ENCODE measurements at regions not wholly inside any gene's neighbourhood (a gene's known extent, or its start where the extent isn't known, plus 50 kb on each side); places are given as distances from the start of the nearest gene placed in this dataset.

DNA sequence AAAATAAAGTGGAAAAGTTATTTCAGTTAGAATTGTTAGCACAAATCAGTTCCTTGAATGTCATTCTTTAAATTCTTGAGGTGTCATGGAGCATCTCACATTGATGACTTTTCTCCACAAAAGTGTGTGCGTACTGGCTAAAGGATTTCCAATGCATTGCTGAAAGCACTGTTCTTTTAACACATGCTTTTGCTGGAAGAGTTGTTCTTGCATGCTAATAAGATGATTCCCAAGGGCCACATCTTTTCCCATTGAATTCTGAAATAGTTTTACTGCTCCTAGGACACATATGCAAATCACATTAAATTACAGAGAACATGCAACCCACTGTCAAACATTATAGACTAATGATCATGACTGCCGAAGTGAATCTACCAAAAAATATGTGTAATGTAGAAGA lies 516.3 kb upstream of the CADM2 start:
- H3K9me3 ChIP-seq (ENCODE audit: control insufficient read depth, low read depth, low read length), result no peaks in the 10 kb centered on the region
- dilution Hi-C loops (cut with MboI; ENCODE audit: extremely low pct_ligation_motif_present, low sequenced_read_pairs), result no loop called here
- no peak for FAIRE-seq

DNA sequence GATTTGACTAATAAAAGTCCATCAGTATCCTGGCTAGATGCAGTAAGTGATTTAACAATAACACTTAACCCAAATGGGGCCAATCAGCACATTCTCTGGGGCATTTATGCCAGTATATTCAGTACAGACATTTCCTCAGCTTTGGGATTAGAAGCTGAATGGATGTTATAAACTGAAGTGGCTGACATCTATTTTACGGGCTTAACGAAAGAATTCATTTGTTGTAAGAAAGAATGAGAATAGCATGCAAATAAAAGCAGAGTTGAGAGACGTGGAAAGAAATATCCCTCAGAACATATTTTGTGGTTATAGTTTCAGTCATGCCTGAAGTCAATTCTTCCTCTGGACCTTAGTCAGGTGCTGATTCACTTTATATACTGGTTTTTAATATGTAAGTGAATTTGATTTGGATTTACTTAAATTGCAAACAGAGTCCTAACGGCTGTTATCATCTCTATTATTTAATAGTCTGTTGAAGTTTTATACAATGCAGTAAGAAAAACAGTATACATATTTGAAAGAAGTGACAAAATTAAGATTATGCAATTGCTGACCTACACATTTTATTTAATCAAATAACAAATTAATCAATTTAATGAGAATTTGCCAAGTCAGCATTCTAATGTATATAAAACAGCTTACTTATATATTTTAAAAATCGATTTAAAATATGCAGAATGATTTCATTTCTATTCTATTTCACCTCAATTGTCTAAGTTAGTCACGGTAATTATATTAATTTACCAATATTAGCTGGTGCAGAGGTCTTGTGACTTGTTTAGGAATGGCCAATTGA lies 513.9 kb upstream of the CADM2 start:
- Histone ChIP-seq H3K4me2 (ENCODE audit: control insufficient read depth, extremely low read depth, insufficient read depth, low read depth, low read length) (no peak overlapping the region), H2AFZ (ENCODE audit: control insufficient read depth, low read length) (no peak overlapping the region), H3K27me3 (ENCODE audit: control insufficient read depth, extremely low read depth, insufficient read depth, low read length) (no peaks in the 10 kb centered on the region), H3K36me3 (ENCODE audit: control insufficient read depth in 2 of 2, extremely low read depth in 1 of 2, insufficient read depth in 2 of 2, low read length in 2 of 2) (no peaks in the 10 kb centered on the region), H3K79me2 (ENCODE audit: control insufficient read depth, insufficient read depth, low read length) (no peaks in the 10 kb centered on the region), H3K9me3 (ENCODE audit: control insufficient read depth, low read depth, low read length) (no peaks in the 10 kb centered on the region), H3K4me3 (ENCODE audit: control insufficient read depth in 2 of 3, extremely low read depth in 1 of 3, insufficient read depth in 2 of 3, low read depth in 1 of 3, low read length in 3 of 3) (no peak overlapping the region), H4K20me1 (ENCODE audit: control insufficient read depth, extremely low read depth, insufficient read depth, low read length) (no peaks in the 10 kb centered on the region), H3K4me1 (ENCODE audit: control insufficient read depth, extremely low read depth, insufficient read depth, low read length) (no peaks in the 10 kb centered on the region), H3K27ac (ENCODE audit: control insufficient read depth, insufficient read depth, low read length) (no peak overlapping the region), H3K9me1 (ENCODE audit: control insufficient read depth, extremely low read depth, insufficient read depth, low read length) (no peaks in the 10 kb centered on the region), H3K9ac (ENCODE audit: control insufficient read depth, extremely low read depth, insufficient read depth, low read length) (no peak overlapping the region)
- dilution Hi-C loops (cut with MboI; ENCODE audit: extremely low pct_ligation_motif_present, low sequenced_read_pairs), result no loop called here
- FAIRE-seq (no peak), DNase-seq (ENCODE audit: low read depth, low spot score) (no peak)
- TF ChIP-seq, protein P1, sequence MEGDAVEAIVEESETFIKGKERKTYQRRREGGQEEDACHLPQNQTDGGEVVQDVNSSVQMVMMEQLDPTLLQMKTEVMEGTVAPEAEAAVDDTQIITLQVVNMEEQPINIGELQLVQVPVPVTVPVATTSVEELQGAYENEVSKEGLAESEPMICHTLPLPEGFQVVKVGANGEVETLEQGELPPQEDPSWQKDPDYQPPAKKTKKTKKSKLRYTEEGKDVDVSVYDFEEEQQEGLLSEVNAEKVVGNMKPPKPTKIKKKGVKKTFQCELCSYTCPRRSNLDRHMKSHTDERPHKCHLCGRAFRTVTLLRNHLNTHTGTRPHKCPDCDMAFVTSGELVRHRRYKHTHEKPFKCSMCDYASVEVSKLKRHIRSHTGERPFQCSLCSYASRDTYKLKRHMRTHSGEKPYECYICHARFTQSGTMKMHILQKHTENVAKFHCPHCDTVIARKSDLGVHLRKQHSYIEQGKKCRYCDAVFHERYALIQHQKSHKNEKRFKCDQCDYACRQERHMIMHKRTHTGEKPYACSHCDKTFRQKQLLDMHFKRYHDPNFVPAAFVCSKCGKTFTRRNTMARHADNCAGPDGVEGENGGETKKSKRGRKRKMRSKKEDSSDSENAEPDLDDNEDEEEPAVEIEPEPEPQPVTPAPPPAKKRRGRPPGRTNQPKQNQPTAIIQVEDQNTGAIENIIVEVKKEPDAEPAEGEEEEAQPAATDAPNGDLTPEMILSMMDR (optimal IDR thresholded peaks at IDR 0.05 in 1 of 3, IDR thresholded peaks at IDR 0.05 in 1 of 3, conservative IDR thresholded peaks at IDR 0.05 in 1 of 3; ENCODE audit: extremely low read depth in 1 of 3, insufficient read depth in 2 of 3, low read length in 3 of 3), result no peak
- no peak for TF ChIP-seq EZH2 (IDR thresholded peaks at IDR 0.05; ENCODE audit: low read length)

More for the DNA sequence above, 516.3 kb upstream of the CADM2 start:
- Histone ChIP-seq H3K9me1 (ENCODE audit: control insufficient read depth, extremely low read depth, insufficient read depth, low read length) (no peaks in the 10 kb centered on the region), H3K27me3 (ENCODE audit: control insufficient read depth, extremely low read depth, insufficient read depth, low read length) (no peaks in the 10 kb centered on the region), H3K4me1 (ENCODE audit: control insufficient read depth, extremely low read depth, insufficient read depth, low read length) (no peaks in the 10 kb centered on the region), H2AFZ (ENCODE audit: control insufficient read depth, low read length) (no peak overlapping the region), H3K36me3 (ENCODE audit: control insufficient read depth in 2 of 2, extremely low read depth in 1 of 2, insufficient read depth in 2 of 2, low read length in 2 of 2) (no peaks in the 10 kb centered on the region), H3K4me2 (ENCODE audit: control insufficient read depth, extremely low read depth, insufficient read depth, low read depth, low read length) (no peak overlapping the region), H4K20me1 (ENCODE audit: control insufficient read depth, extremely low read depth, insufficient read depth, low read length) (no peaks in the 10 kb centered on the region), H3K9ac (ENCODE audit: control insufficient read depth, extremely low read depth, insufficient read depth, low read length) (no peak overlapping the region), H3K4me3 (ENCODE audit: control insufficient read depth in 2 of 3, extremely low read depth in 1 of 3, insufficient read depth in 2 of 3, low read depth in 1 of 3, low read length in 3 of 3) (no peak overlapping the region), H3K27ac (ENCODE audit: control insufficient read depth, insufficient read depth, low read length) (no peak overlapping the region), H3K79me2 (ENCODE audit: control insufficient read depth, insufficient read depth, low read length) (no peaks in the 10 kb centered on the region)
- DNase-seq (ENCODE audit: low read depth, low spot score), result no peak
- no peak for TF ChIP-seq EZH2 (IDR thresholded peaks at IDR 0.05; ENCODE audit: low read length)
- TF ChIP-seq, protein P1 (optimal IDR thresholded peaks at IDR 0.05 in 1 of 3, IDR thresholded peaks at IDR 0.05 in 1 of 3, conservative IDR thresholded peaks at IDR 0.05 in 1 of 3; ENCODE audit: extremely low read depth in 1 of 3, insufficient read depth in 2 of 3, low read length in 3 of 3), result no peak
